Subcutaneous abdominal adipose tissue (tissue), 5 donors: ENCODE measurements at regions not wholly inside any gene's neighbourhood (a gene's known extent, or its start where the extent isn't known, plus 50 kb on each side); places are given as distances from the start of the nearest gene placed in this dataset.

Experiments used
- H3K27ac ChIP-seq: one replicate; pipeline ENCODE4 v1.7.0; 2013; ENCODE audit warnings: low read depth, mild to moderate bottlenecking, inconsistent platforms, low read length, moderate library complexity
- H3K27me3 ChIP-seq, 5 donors: one replicate each; pipeline ENCODE4 v1.7.0; 2013; ENCODE audit warnings: low read length in 5 of 5, inconsistent platforms in 1 of 5; ENCODE audit not compliant: control insufficient read depth in 5 of 5, insufficient read depth in 4 of 5
- H3K36me3 ChIP-seq, 5 donors: one replicate each; pipeline ENCODE4 v1.7.0; 2013; ENCODE audit warnings: low read length in 5 of 5; ENCODE audit not compliant: control insufficient read depth in 5 of 5, insufficient read depth in 5 of 5
- H3K4me1 ChIP-seq, 5 donors: one replicate each; pipeline ENCODE4 v1.7.0; 2013; ENCODE audit warnings: low read length in 5 of 5, mild to moderate bottlenecking in 3 of 5, moderate library complexity in 1 of 5; ENCODE audit not compliant: control insufficient read depth in 5 of 5, insufficient read depth in 5 of 5
- H3K4me3 ChIP-seq, 5 donors: one replicate each; pipeline ENCODE4 v1.7.0; 2013; ENCODE audit warnings: low read length in 5 of 5, low read depth in 1 of 5
- H3K9ac ChIP-seq, 5 donors: one replicate each; pipeline ENCODE4 v1.7.0; 2013; ENCODE audit warnings: low read length in 5 of 5, mild to moderate bottlenecking in 4 of 5, moderate library complexity in 3 of 5
- H3K9me3 ChIP-seq, 5 donors: one replicate each; pipeline ENCODE4 v1.7.0; 2013; ENCODE audit warnings: low read length in 5 of 5; ENCODE audit not compliant: control insufficient read depth in 5 of 5
- donor health status: healthy.
- donor health status: healthy.
- donor health status: healthy.
- donor health status: healthy.
- donor health status: healthy.

GRCh38 chr5:103780794-103781193 is 218.2 kb upstream of the NUDT12 start:
- Histone ChIP-seq H3K4me3 (no peak overlapping the region), H3K9ac (no peak overlapping the region), H3K4me1 (no peaks in the 10 kb centered on the region), H3K27me3 (no peaks in the 10 kb centered on the region), H3K9me3 (no peaks in the 10 kb centered on the region), H3K36me3 (no peaks in the 10 kb centered on the region), H3K27ac (no peak overlapping the region)

DNA sequence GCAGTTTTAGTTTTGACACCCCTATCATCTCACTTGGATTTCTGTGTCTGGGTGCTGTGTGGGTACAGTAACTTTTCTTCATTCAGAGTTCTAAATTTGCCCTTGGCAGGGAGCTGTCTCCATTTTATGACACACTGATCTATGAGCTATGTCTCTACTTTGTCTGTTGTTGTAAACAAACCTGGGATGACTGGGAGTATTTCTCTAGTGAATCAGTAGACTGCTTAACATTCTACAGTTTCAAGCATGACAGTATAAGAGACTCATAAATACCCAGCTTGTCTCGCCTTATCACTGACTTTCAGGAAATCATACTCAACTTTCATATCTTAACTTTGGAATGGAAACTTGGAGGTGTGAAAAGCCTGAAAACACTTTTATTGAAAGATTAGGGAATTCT is 212.1 kb upstream of the NUDT12 start:
- no peak overlapping the region for H3K27ac ChIP-seq
- no peaks in the 10 kb centered on the region for H3K9me3 ChIP-seq
- no peaks in the 10 kb centered on the region for H3K36me3 ChIP-seq
- H3K4me3 ChIP-seq, result no peak overlapping the region
- H3K9ac ChIP-seq, result no peak overlapping the region
- no peaks in the 10 kb centered on the region for H3K4me1 ChIP-seq
- no peaks in the 10 kb centered on the region for H3K27me3 ChIP-seq

- no peak overlapping the region for H3K27ac ChIP-seq
- H3K9ac ChIP-seq, result no peak overlapping the region
- no peaks in the 10 kb centered on the region for H3K4me1 ChIP-seq
- H3K9me3 ChIP-seq, result no peaks in the 10 kb centered on the region
- no peak overlapping the region for H3K4me3 ChIP-seq
- H3K36me3 ChIP-seq, result no peaks in the 10 kb centered on the region
- H3K27me3 ChIP-seq, result no peaks in the 10 kb centered on the region
These were observed 209.7 kb upstream of the NUDT12 start for GRCh38 chr5:103772248-103772647.

DNA sequence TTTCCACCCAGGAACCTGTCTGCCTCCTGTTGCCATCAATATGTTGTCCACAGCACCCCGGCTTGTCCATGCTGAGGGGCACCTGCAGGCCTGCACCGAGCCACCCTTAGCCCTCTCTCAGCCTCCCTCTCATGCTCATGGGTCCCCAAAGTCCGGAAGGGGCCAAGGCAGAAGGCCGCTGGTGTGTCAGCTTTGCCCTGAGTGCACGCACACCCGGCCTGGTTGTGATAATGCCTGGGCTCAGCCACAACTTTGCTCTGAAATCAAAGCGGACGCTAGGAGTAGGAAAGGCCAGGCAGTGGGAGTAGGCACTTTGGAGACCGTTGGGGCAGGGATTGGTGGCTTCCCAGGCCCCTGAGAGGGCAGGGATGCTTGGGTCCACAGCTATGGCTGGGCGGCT is 201.8 kb upstream of the NUDT12 start:
- H3K9me3 ChIP-seq, result no peaks in the 10 kb centered on the region
- H3K9ac ChIP-seq, result no peak overlapping the region
- no peak overlapping the region for H3K4me3 ChIP-seq
- H3K4me1 ChIP-seq, result no peaks in the 10 kb centered on the region
- H3K36me3 ChIP-seq, result no peaks in the 10 kb centered on the region
- H3K27ac ChIP-seq, result no peak overlapping the region
- H3K27me3 ChIP-seq, result no peaks in the 10 kb centered on the region

- H3K4me3 ChIP-seq, result no peak overlapping the region
- H3K27ac ChIP-seq, result no peak overlapping the region
- H3K4me1 ChIP-seq, result no peaks in the 10 kb centered on the region
- no peaks in the 10 kb centered on the region for H3K36me3 ChIP-seq
- no peak overlapping the region for H3K9ac ChIP-seq
- H3K9me3 ChIP-seq, result no peaks in the 10 kb centered on the region
- H3K27me3 ChIP-seq, result no peaks in the 10 kb centered on the region
These were observed 196.4 kb upstream of the NUDT12 start for GRCh38 chr5:103758996-103759395.

DNA sequence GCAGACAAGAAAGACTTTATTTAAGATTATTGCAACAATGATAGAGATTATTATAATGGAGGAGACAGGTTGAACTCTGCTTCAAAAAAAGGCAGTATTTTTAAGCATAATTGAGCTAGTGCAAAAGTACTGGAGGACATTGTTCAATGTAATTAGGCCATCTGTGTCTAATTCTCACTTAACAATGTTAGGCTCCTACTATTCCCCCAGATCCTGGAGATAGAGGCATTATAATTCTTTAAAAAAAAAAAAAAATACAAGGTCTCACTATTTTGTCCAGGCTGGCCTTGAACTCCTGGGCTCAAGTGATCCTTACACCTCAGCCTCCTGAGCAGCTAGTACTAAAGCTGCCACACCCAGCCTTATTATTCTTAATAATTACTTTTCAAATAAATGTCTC is 193.4 kb upstream of the NUDT12 start:
- Histone ChIP-seq H3K9ac (no peak overlapping the region), H3K4me3 (no peak overlapping the region), H3K27me3 (no peaks in the 10 kb centered on the region), H3K36me3 (no peaks in the 10 kb centered on the region), H3K27ac (no peak overlapping the region), H3K4me1 (no peaks in the 10 kb centered on the region), H3K9me3 (no peaks in the 10 kb centered on the region)

GRCh38 chr5:103745353-103746065 is 182.9 kb upstream of the NUDT12 start:
- H3K4me3 ChIP-seq, result no peak overlapping the region
- no peaks in the 10 kb centered on the region for H3K36me3 ChIP-seq
- H3K27ac ChIP-seq, result no peak overlapping the region
- H3K4me1 ChIP-seq, result peaks cover 0 to 11% (median 0%) of the 10 kb centered on the region in 5 donors
- H3K27me3 ChIP-seq, result no peaks in the 10 kb centered on the region
- H3K9me3 ChIP-seq, result no peaks in the 10 kb centered on the region
- H3K9ac ChIP-seq, result no peak overlapping the region

DNA sequence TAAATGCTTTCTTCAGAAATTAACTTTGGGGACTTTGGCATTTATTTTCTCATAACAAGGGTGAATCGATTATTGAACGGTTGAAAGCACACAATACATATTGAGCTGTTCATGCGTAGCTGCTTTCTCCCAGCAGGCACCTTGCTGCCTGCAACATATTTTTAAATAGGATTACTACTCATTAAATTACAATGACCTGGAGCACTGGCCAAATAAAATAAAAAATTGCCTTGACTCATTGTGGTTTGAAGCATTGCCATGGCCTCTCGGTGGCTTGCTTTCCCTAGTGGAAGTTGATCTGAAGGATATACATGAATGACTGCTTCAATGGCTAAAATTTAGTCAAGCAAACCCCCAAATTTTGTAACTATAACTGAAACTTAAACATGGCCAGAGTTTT is 181.6 kb upstream of the NUDT12 start:
- Histone ChIP-seq H3K36me3 (no peaks in the 10 kb centered on the region), H3K9ac (no peak overlapping the region), H3K4me1 (peaks cover 0 to 11% (median 0%) of the 10 kb centered on the region in 5 donors), H3K27me3 (no peaks in the 10 kb centered on the region), H3K9me3 (no peaks in the 10 kb centered on the region), H3K4me3 (no peak overlapping the region), H3K27ac (no peak overlapping the region)

DNA sequence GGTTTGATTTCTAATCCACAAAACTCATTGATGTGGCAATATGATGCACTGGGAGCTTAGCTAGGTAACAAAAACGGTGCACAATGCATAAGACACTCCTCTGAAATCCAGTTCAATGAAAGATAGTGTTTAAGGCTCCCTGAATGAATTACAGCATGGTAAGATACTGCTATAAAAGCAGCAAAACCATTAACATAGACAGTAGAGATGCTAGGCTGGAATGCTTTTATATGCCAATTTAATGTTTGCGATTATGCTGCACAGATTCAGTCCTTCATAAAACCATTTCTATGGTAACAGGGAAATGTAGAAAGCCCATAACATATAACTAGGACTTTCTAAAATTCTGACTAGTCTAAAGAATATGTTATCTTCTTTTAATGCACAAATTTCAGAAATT is 180.8 kb upstream of the NUDT12 start:
- Histone ChIP-seq H3K27ac (no peak overlapping the region), H3K9ac (no peak overlapping the region), H3K4me3 (no peak overlapping the region), H3K9me3 (no peaks in the 10 kb centered on the region), H3K27me3 (no peaks in the 10 kb centered on the region), H3K36me3 (no peaks in the 10 kb centered on the region), H3K4me1 (peaks cover 0 to 11% (median 0%) of the 10 kb centered on the region in 5 donors)

- no peaks in the 10 kb centered on the region for H3K27me3 ChIP-seq
- H3K9me3 ChIP-seq, result no peaks in the 10 kb centered on the region
- no peak overlapping the region for H3K4me3 ChIP-seq
- no peak overlapping the region for H3K9ac ChIP-seq
- no peaks in the 10 kb centered on the region for H3K36me3 ChIP-seq
- no peak overlapping the region for H3K27ac ChIP-seq
- H3K4me1 ChIP-seq, result peaks cover 0 to 11% (median 0%) of the 10 kb centered on the region in 5 donors
These were observed 179.4 kb upstream of the NUDT12 start for GRCh38 chr5:103741984-103742383.
